ENCODE measurements at regions not wholly inside any gene's neighbourhood (a gene's known extent, or its start where the extent isn't known, plus 50 kb on each side); places are given as distances from the start of the nearest gene placed in this dataset.

GRCh38 chrX:145631461-145631951 lies 186.1 kb upstream of the SLITRK2 start:
- Histone ChIP-seq H3K4me3 (ENCODE audit: low read length in 3 of 3) (no peak overlapping the region), H3K4me1 (ENCODE audit: control insufficient read depth in 2 of 3, insufficient read depth in 2 of 3, low read depth in 1 of 3, low read length in 3 of 3) (no peaks in the 10 kb centered on the region), H3K36me3 (ENCODE audit: control insufficient read depth in 2 of 3, insufficient read depth in 3 of 3, low read length in 3 of 3) (no peaks in the 10 kb centered on the region), H3K27ac (ENCODE audit: low read depth in 2 of 2, low read length in 2 of 2) (no peak overlapping the region), H3K27me3 (ENCODE audit: control insufficient read depth, insufficient read depth, low read length) (no peaks in the 10 kb centered on the region), H3K9me3 (ENCODE audit: control insufficient read depth in 2 of 3, insufficient read depth in 1 of 3, low read length in 3 of 3) (no peaks in the 10 kb centered on the region), H3K9ac (ENCODE audit: low read length in 3 of 3) (no peak overlapping the region)
- no peak for TF ChIP-seq CTCF (IDR thresholded peaks at IDR 0.05; ENCODE audit: borderline replicate concordance, extremely low read depth, insufficient read depth)
- no peak for DNase-seq
- no peak for FAIRE-seq
- intact Hi-C loops (cut with DNase I): no loop called here

GRCh38 chrX:145654486-145654885 lies 163.1 kb upstream of the SLITRK2 start:
- H3K27me3 ChIP-seq (ENCODE audit: control insufficient read depth, insufficient read depth, low read length): no peaks in the 10 kb centered on the region
- FAIRE-seq: no peak

GRCh38 chrX:145673841-145674240 lies 143.8 kb upstream of the SLITRK2 start:
- Histone ChIP-seq H3K9ac (ENCODE audit: low read length in 3 of 3) (no peak overlapping the region), H3K27me3 (ENCODE audit: control insufficient read depth, insufficient read depth, low read length) (no peaks in the 10 kb centered on the region), H3K27ac (ENCODE audit: low read depth in 2 of 2, low read length in 2 of 2) (no peak overlapping the region), H3K4me1 (ENCODE audit: control insufficient read depth in 2 of 3, insufficient read depth in 2 of 3, low read depth in 1 of 3, low read length in 3 of 3) (no peaks in the 10 kb centered on the region), H3K36me3 (ENCODE audit: control insufficient read depth in 2 of 3, insufficient read depth in 3 of 3, low read length in 3 of 3) (no peaks in the 10 kb centered on the region), H3K4me3 (ENCODE audit: low read length in 3 of 3) (no peak overlapping the region), H3K9me3 (ENCODE audit: control insufficient read depth in 2 of 3, insufficient read depth in 1 of 3, low read length in 3 of 3) (no peaks in the 10 kb centered on the region)
- DNase-seq: no peak
- FAIRE-seq: no peak
- TF ChIP-seq CTCF (IDR thresholded peaks at IDR 0.05; ENCODE audit: borderline replicate concordance, extremely low read depth, insufficient read depth): no peak
- intact Hi-C loops (cut with DNase I): no loop called here

More at GRCh38 chrX:145654486-145654885, 163.1 kb upstream of the SLITRK2 start:
- DNase-seq: no peak
- TF ChIP-seq CTCF (IDR thresholded peaks at IDR 0.05; ENCODE audit: borderline replicate concordance, extremely low read depth, insufficient read depth): no peak
- Histone ChIP-seq H3K4me3 (ENCODE audit: low read length in 3 of 3) (no peak overlapping the region), H3K36me3 (ENCODE audit: control insufficient read depth in 2 of 3, insufficient read depth in 3 of 3, low read length in 3 of 3) (no peaks in the 10 kb centered on the region), H3K9me3 (ENCODE audit: control insufficient read depth in 2 of 3, insufficient read depth in 1 of 3, low read length in 3 of 3) (no peaks in the 10 kb centered on the region), H3K9ac (ENCODE audit: low read length in 3 of 3) (no peak overlapping the region), H3K4me1 (ENCODE audit: control insufficient read depth in 2 of 3, insufficient read depth in 2 of 3, low read depth in 1 of 3, low read length in 3 of 3) (no peaks in the 10 kb centered on the region), H3K27ac (ENCODE audit: low read depth in 2 of 2, low read length in 2 of 2) (no peak overlapping the region)
- intact Hi-C loops (cut with DNase I): no loop called here
